Panc1 (cell line): ENCODE measurements at regions not wholly inside any gene's neighbourhood (a gene's known extent, or its start where the extent isn't known, plus 50 kb on each side); places are given as distances from the start of the nearest gene placed in this dataset.

Experiments used
- ATAC-seq: fragments of 200-7000 bp; cut with Tn5 transposase; 2 replicates; pipeline ENCODE4 v1.9.1; 2020; ENCODE audit warnings: mild to moderate bottlenecking, moderate library complexity
- BruUV-seq: library from RNA; stranded (reverse); fragments of 400-500 nt; replicated peaks from 2 replicates; lab custom pipeline; 2021; lab: Mats Ljungman, UMichigan
- CTCF ChIA-PET: fragments of 300-600 bp; sonication (Branson Sonifier 250); formaldehyde crosslinking; loops from one replicate; lab custom pipeline; 2022; ENCODE audit warnings: antibody characterized with exemption; lab: Charles Lee
- POLR2A ChIA-PET: fragments of 300-600 bp; sonication (Branson Sonifier 250); formaldehyde crosslinking; loops from one replicate; lab custom pipeline; 2022; ENCODE audit warnings: antibody characterized with exemption; lab: Charles Lee
- DNase-seq: peaks from one replicate; pipeline ENCODE4 v3.0.0-alpha.2; 2010; ENCODE audit warnings: low read depth, low spot score
- H3K27ac ChIP-seq: 2 replicates; pipeline ENCODE4 v1.5.1; 2011; ENCODE audit warnings: mild to moderate bottlenecking, low read length, inconsistent platforms
- H3K27me3 ChIP-seq: fragments of 200-500 bp; sonication (Bioruptor generic); 2 replicates; pipeline ENCODE4 v1.6.0; 2014; ENCODE audit warnings: low read length, inconsistent platforms; ENCODE audit not compliant: control insufficient read depth, insufficient read depth
- H3K36me3 ChIP-seq: fragments of 200-500 bp; sonication (Bioruptor generic); 2 replicates; pipeline ENCODE4 v1.5.1; 2014; ENCODE audit warnings: inconsistent platforms, mild to moderate bottlenecking, low read length, moderate library complexity; ENCODE audit not compliant: control insufficient read depth, insufficient read depth
- H3K4me1 ChIP-seq: 2 replicates; pipeline ENCODE4 v1.5.1; 2011; ENCODE audit warnings: inconsistent platforms, mild to moderate bottlenecking, low read length, moderate library complexity; ENCODE audit not compliant: control insufficient read depth, insufficient read depth
- H3K4me3 ChIP-seq, 2 experiments: 2 replicates each; pipeline ENCODE4 v1.5.1; 2011 to 2012; ENCODE audit warnings: low read depth in 2 of 2, low read length in 2 of 2, mild to moderate bottlenecking in 2 of 2, inconsistent platforms in 1 of 2, moderate library complexity in 1 of 2
- H3K9me3 ChIP-seq: fragments of 200-500 bp; sonication (Bioruptor generic); 2 replicates; pipeline ENCODE4 v1.5.1; 2014; ENCODE audit warnings: low read depth, mild to moderate bottlenecking, inconsistent platforms, low read length, moderate library complexity; ENCODE audit not compliant: control insufficient read depth, insufficient read depth
- POLR2AphosphoS5 ChIP-seq: IDR thresholded peaks from 2 replicates; pipeline ENCODE4 v1.6.1; 2012; ENCODE audit warnings: mild to moderate bottlenecking, low read depth, low read length, moderate library complexity
- SIN3A ChIP-seq: IDR thresholded peaks from 2 replicates; pipeline ENCODE4 v1.6.1; 2012; ENCODE audit warnings: low read depth, mild to moderate bottlenecking, low read length, moderate library complexity, borderline replicate concordance; ENCODE audit not compliant: insufficient read depth
- TCF7L2 ChIP-seq: IDR thresholded peaks from 2 replicates; pipeline ENCODE4 v1.6.1; 2011; ENCODE audit warnings: mild to moderate bottlenecking, low read depth, low read length, inconsistent platforms
- in situ Hi-C: cut with HindIII; loops from 2 replicates; pipeline ENCODE4 v1.10.0; 2016; ENCODE audit warnings: low sequenced_read_pairs, low pct_unique_long_range_greater_than_20kb
- intact Hi-C: fragments of 100-400 bp; cut with micrococcal nuclease; formaldehyde crosslinking; loops from one replicate; pipeline ENCODE4 v1.10.0; 2022; ENCODE audit not compliant: unreplicated experiment
- TF ChIP-seq, protein P1 (sequence below), 2 experiments: IDR thresholded peaks; 2 replicates each; pipeline ENCODE4 v1.6.1; 2011 to 2012; ENCODE audit warnings: low read depth in 2 of 2, control low read depth in 1 of 2, low read length in 1 of 2, mild to moderate bottlenecking in 1 of 2, moderate library complexity in 1 of 2; ENCODE audit not compliant: insufficient read depth in 1 of 2
- TF ChIP-seq, protein P2 (sequence below): fragments of 450-650 bp; IDR thresholded peaks from 2 replicates; pipeline ENCODE4 v1.5.1; 2017; ENCODE audit warnings: mild to moderate bottlenecking

DNA sequence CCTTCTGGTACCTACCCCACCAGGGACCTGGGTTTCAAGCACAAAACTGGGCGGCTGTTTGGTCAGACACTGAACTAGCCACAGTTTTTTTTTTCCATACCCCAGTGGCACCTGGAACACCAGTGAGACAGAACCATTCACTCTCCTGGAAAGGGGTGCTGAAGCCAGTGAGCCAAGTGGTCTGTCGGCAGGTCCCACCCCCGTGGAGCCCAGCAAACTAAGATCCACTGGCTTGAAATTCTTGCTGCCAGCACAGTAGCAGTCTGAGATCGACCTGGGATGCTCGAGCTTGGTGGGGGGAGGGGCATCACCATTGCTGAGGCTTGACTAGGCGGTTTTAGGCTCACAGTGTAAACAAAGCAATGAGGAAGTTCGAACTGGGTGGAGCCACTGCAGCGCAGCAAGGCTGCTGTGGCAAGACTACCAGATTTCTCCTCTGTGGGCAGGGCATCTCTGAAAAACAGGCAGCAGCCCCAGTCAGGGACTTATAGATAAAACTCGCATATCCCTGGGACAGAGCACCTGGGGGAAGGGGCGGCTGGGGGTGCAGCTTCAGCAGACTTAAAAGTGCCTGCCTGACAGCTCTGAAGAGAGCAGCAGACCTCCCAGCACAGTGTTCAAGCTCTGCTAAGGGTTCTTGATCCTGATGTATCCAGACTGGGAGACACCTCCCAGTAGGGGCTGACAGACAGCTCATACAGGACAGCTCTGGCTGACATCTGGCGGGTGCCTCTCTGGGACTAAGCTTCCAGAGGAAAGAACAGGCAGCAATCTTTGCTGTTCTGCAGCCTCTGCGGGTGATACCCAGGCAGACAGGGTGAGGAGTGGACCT is 223.0 kb downstream of the COX18 start:
- H3K9me3 ChIP-seq, result no peaks in the 10 kb centered on the region
- H3K27me3 ChIP-seq, result no peaks in the 10 kb centered on the region
- TF ChIP-seq SIN3A (no peak), POLR2AphosphoS5 (no peak), TCF7L2 (no peak)
- TF ChIP-seq, protein P1, sequence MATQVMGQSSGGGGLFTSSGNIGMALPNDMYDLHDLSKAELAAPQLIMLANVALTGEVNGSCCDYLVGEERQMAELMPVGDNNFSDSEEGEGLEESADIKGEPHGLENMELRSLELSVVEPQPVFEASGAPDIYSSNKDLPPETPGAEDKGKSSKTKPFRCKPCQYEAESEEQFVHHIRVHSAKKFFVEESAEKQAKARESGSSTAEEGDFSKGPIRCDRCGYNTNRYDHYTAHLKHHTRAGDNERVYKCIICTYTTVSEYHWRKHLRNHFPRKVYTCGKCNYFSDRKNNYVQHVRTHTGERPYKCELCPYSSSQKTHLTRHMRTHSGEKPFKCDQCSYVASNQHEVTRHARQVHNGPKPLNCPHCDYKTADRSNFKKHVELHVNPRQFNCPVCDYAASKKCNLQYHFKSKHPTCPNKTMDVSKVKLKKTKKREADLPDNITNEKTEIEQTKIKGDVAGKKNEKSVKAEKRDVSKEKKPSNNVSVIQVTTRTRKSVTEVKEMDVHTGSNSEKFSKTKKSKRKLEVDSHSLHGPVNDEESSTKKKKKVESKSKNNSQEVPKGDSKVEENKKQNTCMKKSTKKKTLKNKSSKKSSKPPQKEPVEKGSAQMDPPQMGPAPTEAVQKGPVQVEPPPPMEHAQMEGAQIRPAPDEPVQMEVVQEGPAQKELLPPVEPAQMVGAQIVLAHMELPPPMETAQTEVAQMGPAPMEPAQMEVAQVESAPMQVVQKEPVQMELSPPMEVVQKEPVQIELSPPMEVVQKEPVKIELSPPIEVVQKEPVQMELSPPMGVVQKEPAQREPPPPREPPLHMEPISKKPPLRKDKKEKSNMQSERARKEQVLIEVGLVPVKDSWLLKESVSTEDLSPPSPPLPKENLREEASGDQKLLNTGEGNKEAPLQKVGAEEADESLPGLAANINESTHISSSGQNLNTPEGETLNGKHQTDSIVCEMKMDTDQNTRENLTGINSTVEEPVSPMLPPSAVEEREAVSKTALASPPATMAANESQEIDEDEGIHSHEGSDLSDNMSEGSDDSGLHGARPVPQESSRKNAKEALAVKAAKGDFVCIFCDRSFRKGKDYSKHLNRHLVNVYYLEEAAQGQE (IDR thresholded peaks at IDR 0.05; ENCODE audit: insufficient read depth in 1 of 2, low read depth in 2 of 2, low read length in 1 of 2), result no peak
- TF ChIP-seq, protein P2, sequence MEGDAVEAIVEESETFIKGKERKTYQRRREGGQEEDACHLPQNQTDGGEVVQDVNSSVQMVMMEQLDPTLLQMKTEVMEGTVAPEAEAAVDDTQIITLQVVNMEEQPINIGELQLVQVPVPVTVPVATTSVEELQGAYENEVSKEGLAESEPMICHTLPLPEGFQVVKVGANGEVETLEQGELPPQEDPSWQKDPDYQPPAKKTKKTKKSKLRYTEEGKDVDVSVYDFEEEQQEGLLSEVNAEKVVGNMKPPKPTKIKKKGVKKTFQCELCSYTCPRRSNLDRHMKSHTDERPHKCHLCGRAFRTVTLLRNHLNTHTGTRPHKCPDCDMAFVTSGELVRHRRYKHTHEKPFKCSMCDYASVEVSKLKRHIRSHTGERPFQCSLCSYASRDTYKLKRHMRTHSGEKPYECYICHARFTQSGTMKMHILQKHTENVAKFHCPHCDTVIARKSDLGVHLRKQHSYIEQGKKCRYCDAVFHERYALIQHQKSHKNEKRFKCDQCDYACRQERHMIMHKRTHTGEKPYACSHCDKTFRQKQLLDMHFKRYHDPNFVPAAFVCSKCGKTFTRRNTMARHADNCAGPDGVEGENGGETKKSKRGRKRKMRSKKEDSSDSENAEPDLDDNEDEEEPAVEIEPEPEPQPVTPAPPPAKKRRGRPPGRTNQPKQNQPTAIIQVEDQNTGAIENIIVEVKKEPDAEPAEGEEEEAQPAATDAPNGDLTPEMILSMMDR, result no peak
- POLR2A ChIA-PET, result no interaction called here
- ATAC-seq (no peak), DNase-seq (no peak)
- no peaks in the 10 kb centered on the region for H3K4me1 ChIP-seq
- H3K4me3 ChIP-seq, result no peak overlapping the region
- intact Hi-C loops (no loop called here), in situ Hi-C loops (no loop called here)
- no TSS peak for BruUV-seq
- H3K27ac ChIP-seq, result no peak overlapping the region
- no peaks in the 10 kb centered on the region for H3K36me3 ChIP-seq
- CTCF ChIA-PET, result no interaction called here

DNA sequence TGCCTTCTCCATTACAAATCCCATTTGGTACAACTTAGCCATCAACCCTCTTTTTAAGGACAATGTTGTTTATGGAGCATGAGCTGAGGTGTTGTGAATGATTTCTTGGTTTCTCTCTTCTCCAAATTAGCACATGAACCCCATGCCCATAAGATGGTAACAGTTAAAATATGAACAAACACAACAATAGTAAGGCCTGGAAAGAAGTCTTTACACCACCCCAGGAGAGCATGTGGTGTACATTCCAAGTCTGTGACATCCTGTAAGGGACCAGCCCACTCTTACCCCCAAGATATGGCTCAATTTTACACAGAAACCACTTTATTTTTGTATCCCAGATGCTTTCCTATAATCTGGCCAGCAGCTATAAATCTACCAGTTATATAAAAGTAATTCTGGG is 226.1 kb downstream of the COX18 start:
- no peaks in the 10 kb centered on the region for H3K9me3 ChIP-seq
- POLR2A ChIA-PET, result interaction anchor here (0.6 kb wide), 1 partner anchor 20 kb away, joined by 3 read pairs; no protein-coding TSS in a partner anchor
- no peaks in the 10 kb centered on the region for H3K4me1 ChIP-seq
- no peaks in the 10 kb centered on the region for H3K36me3 ChIP-seq
- TF ChIP-seq, protein P1 (IDR thresholded peaks at IDR 0.05; ENCODE audit: insufficient read depth in 1 of 2, low read depth in 2 of 2, low read length in 1 of 2), result no peak
- TF ChIP-seq TCF7L2 (no peak), POLR2AphosphoS5 (no peak), SIN3A (no peak)
- TF ChIP-seq, protein P2, result no peak
- no TSS peak for BruUV-seq
- ATAC-seq (no peak), DNase-seq (no peak)
- intact Hi-C loops, result no loop called here
- no peaks in the 10 kb centered on the region for H3K27me3 ChIP-seq
- no peak overlapping the region for H3K27ac ChIP-seq
- H3K4me3 ChIP-seq, result no peak overlapping the region
- CTCF ChIA-PET, result no interaction called here
- in situ Hi-C loops, result no loop called here
